PC-3 (cell line): ENCODE measurements at regions not wholly inside any gene's neighbourhood (a gene's known extent, or its start where the extent isn't known, plus 50 kb on each side); places are given as distances from the start of the nearest gene placed in this dataset.

Experiments used
- EZH2phosphoT487 ChIP-seq: fragments of 300-600 bp; sonication (generic); IDR thresholded peaks from 2 replicates; pipeline ENCODE4 v1.6.1; 2018; ENCODE audit warnings: mild to moderate bottlenecking, antibody characterized with exemption, low read length, borderline replicate concordance
- TF ChIP-seq, protein P1 (sequence below): fragments of 300-600 bp; sonication (generic); conservative IDR thresholded peaks from 2 replicates; pipeline ENCODE4 v1.5.1; 2017; ENCODE audit warnings: antibody characterized with exemption, low read depth, mild to moderate bottlenecking, low read length

DNA sequence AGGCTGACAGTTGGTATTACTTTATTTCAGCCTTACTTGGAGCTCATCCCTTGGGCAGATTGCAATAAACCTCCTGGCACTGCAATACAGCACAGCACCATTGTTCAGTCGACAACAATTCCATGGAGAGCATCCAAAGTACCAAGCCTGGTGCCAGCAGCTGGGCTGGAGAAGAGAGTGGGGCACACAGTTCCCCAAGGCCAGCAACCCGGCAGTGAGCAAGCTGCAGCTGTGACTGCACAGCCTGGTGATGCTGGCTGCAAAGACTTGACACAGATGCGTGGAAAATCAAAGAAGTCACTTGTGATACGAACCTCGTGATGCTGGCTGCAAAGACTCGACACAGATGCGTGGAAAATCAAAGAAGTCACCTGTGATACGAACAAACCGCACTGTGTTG is 125.4 kb downstream of the ATPSCKMT start:
- TF ChIP-seq, protein P1, sequence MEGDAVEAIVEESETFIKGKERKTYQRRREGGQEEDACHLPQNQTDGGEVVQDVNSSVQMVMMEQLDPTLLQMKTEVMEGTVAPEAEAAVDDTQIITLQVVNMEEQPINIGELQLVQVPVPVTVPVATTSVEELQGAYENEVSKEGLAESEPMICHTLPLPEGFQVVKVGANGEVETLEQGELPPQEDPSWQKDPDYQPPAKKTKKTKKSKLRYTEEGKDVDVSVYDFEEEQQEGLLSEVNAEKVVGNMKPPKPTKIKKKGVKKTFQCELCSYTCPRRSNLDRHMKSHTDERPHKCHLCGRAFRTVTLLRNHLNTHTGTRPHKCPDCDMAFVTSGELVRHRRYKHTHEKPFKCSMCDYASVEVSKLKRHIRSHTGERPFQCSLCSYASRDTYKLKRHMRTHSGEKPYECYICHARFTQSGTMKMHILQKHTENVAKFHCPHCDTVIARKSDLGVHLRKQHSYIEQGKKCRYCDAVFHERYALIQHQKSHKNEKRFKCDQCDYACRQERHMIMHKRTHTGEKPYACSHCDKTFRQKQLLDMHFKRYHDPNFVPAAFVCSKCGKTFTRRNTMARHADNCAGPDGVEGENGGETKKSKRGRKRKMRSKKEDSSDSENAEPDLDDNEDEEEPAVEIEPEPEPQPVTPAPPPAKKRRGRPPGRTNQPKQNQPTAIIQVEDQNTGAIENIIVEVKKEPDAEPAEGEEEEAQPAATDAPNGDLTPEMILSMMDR = no peak
- TF ChIP-seq EZH2phosphoT487 = no peak
